ENCODE measurements at regions not wholly inside any gene's neighbourhood (a gene's known extent, or its start where the extent isn't known, plus 50 kb on each side); places are given as distances from the start of the nearest gene placed in this dataset.
A peak's percentile ranks its signal among the peaks of the same experiment; 100 is the strongest.

GRCh38 chr6:82584856-82585255 lies 221.2 kb downstream of the TPBG start:
- H3K4me1 ChIP-seq (ENCODE audit: control insufficient read depth, extremely low read depth, insufficient read depth, low read length): no peaks in the 10 kb centered on the region
- no peaks in the 10 kb centered on the region for H3K27me3 ChIP-seq (ENCODE audit: control insufficient read depth, extremely low read depth, insufficient read depth, low read length)
- H3K79me2 ChIP-seq (ENCODE audit: control insufficient read depth, insufficient read depth, low read length): no peaks in the 10 kb centered on the region
- TF ChIP-seq CTCF (optimal IDR thresholded peaks at IDR 0.05 in 1 of 3, IDR thresholded peaks at IDR 0.05 in 1 of 3, conservative IDR thresholded peaks at IDR 0.05 in 1 of 3; ENCODE audit: extremely low read depth in 1 of 3, insufficient read depth in 2 of 3, low read length in 3 of 3) (no peak), EZH2 (IDR thresholded peaks at IDR 0.05; ENCODE audit: low read length) (no peak)
- H3K27ac ChIP-seq (ENCODE audit: control insufficient read depth, insufficient read depth, low read length): no peak overlapping the region
- H3K4me3 ChIP-seq (ENCODE audit: control insufficient read depth in 2 of 3, extremely low read depth in 1 of 3, insufficient read depth in 2 of 3, low read depth in 1 of 3, low read length in 3 of 3): no peak overlapping the region
- FAIRE-seq (no peak), DNase-seq (ENCODE audit: low read depth, low spot score) (no peak)
- no peak overlapping the region for H3K9ac ChIP-seq (ENCODE audit: control insufficient read depth, extremely low read depth, insufficient read depth, low read length)
- dilution Hi-C loops (cut with MboI; ENCODE audit: extremely low pct_ligation_motif_present, low sequenced_read_pairs): no loop called here
- no peaks in the 10 kb centered on the region for H4K20me1 ChIP-seq (ENCODE audit: control insufficient read depth, extremely low read depth, insufficient read depth, low read length)
- H3K36me3 ChIP-seq (ENCODE audit: control insufficient read depth in 2 of 2, extremely low read depth in 1 of 2, insufficient read depth in 2 of 2, low read length in 2 of 2): no peaks in the 10 kb centered on the region
- H3K9me3 ChIP-seq (ENCODE audit: control insufficient read depth, low read depth, low read length): no peaks in the 10 kb centered on the region
- H3K4me2 ChIP-seq (ENCODE audit: control insufficient read depth, extremely low read depth, insufficient read depth, low read depth, low read length): peak overlapping the region; percentile 8
- H2AFZ ChIP-seq (ENCODE audit: control insufficient read depth, low read length): peak overlapping the region; percentile 36
- no peaks in the 10 kb centered on the region for H3K9me1 ChIP-seq (ENCODE audit: control insufficient read depth, extremely low read depth, insufficient read depth, low read length)

GRCh38 chr6:82588020-82588419 lies 224.4 kb downstream of the TPBG start:
- Histone ChIP-seq H3K9me3 (ENCODE audit: control insufficient read depth, low read depth, low read length) (no peaks in the 10 kb centered on the region), H3K27me3 (ENCODE audit: control insufficient read depth, extremely low read depth, insufficient read depth, low read length) (no peaks in the 10 kb centered on the region), H3K27ac (ENCODE audit: control insufficient read depth, insufficient read depth, low read length) (no peak overlapping the region), H3K4me3 (ENCODE audit: control insufficient read depth in 2 of 3, extremely low read depth in 1 of 3, insufficient read depth in 2 of 3, low read depth in 1 of 3, low read length in 3 of 3) (no peak overlapping the region), H3K9ac (ENCODE audit: control insufficient read depth, extremely low read depth, insufficient read depth, low read length) (no peak overlapping the region), H4K20me1 (ENCODE audit: control insufficient read depth, extremely low read depth, insufficient read depth, low read length) (no peaks in the 10 kb centered on the region), H3K36me3 (ENCODE audit: control insufficient read depth in 2 of 2, extremely low read depth in 1 of 2, insufficient read depth in 2 of 2, low read length in 2 of 2) (no peaks in the 10 kb centered on the region), H3K79me2 (ENCODE audit: control insufficient read depth, insufficient read depth, low read length) (no peaks in the 10 kb centered on the region), H2AFZ (ENCODE audit: control insufficient read depth, low read length) (no peak overlapping the region), H3K4me2 (ENCODE audit: control insufficient read depth, extremely low read depth, insufficient read depth, low read depth, low read length) (no peak overlapping the region), H3K9me1 (ENCODE audit: control insufficient read depth, extremely low read depth, insufficient read depth, low read length) (no peaks in the 10 kb centered on the region), H3K4me1 (ENCODE audit: control insufficient read depth, extremely low read depth, insufficient read depth, low read length) (no peaks in the 10 kb centered on the region)
- dilution Hi-C loops (cut with MboI; ENCODE audit: extremely low pct_ligation_motif_present, low sequenced_read_pairs): no loop called here
- TF ChIP-seq CTCF (optimal IDR thresholded peaks at IDR 0.05 in 1 of 3, IDR thresholded peaks at IDR 0.05 in 1 of 3, conservative IDR thresholded peaks at IDR 0.05 in 1 of 3; ENCODE audit: extremely low read depth in 1 of 3, insufficient read depth in 2 of 3, low read length in 3 of 3) (peak in 1 of 3 experiments; percentile 7), EZH2 (IDR thresholded peaks at IDR 0.05; ENCODE audit: low read length) (no peak)
- FAIRE-seq (peak; percentile 5), DNase-seq (ENCODE audit: low read depth, low spot score) (no peak)

Measured in keratinocyte (primary cell).